ENCODE measurements at regions not wholly inside any gene's neighbourhood (a gene's known extent, or its start where the extent isn't known, plus 50 kb on each side); places are given as distances from the start of the nearest gene placed in this dataset.

DNA sequence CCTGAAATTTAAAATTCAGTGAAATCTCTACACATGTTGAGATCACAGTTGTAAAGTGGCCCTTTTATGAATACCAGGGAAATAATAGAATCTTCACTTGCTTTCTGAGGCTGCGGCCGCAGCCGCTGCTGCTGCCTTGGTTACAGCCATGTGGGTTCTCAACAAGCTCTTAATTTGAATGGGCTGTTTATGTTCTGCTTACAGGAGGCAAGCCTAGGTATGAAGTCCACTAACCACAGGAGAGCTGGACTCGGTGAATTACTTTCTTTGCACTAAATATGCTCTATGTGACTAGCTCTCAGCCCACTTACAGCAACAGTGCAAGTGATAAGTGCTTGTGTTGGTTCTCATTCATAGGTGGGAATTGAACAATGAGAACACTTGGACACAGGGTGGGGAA lies 410.8 kb downstream of the SFMBT2 start:
- DNase-seq, result no peak
- Histone ChIP-seq H3K9me3 (no peaks in the 10 kb centered on the region), H3K27me3 (peaks cover 0 to 19% (median 0%) of the 10 kb centered on the region in 9 donors), H3K27ac (no peak overlapping the region), H3K4me3 (no peak overlapping the region), H3K36me3 (no peaks in the 10 kb centered on the region), H3K4me1 (no peaks in the 10 kb centered on the region)
- intact Hi-C loops (cut with DNase I), result no loop called here
- 86 to 96% (median 88%) methylated on average over 4 of the region's 4 CpGs for WGBS, 4 donors
- TF ChIP-seq CTCF (IDR thresholded peaks at IDR 0.05) (no peak), POLR2A (IDR thresholded peaks at IDR 0.05) (no peak)
- ATAC-seq, result no peak

- no peaks in the 10 kb centered on the region for H3K36me3 ChIP-seq
- H3K4me1 ChIP-seq, result no peaks in the 10 kb centered on the region
- ATAC-seq (no peak), DNase-seq (no peak)
- WGBS, 4 donors, result 68 to 81% (median 73%) methylated on average over 2 of the region's 2 CpGs
- intact Hi-C loops (cut with DNase I), result no loop called here
- no peaks in the 10 kb centered on the region for H3K9me3 ChIP-seq
- no peak for TF ChIP-seq CTCF (IDR thresholded peaks at IDR 0.05)
- TF ChIP-seq POLR2A (IDR thresholded peaks at IDR 0.05), result no peak
- no peak overlapping the region for H3K27ac ChIP-seq
- H3K27me3 ChIP-seq, result peaks cover 0 to 19% (median 0%) of the 10 kb centered on the region in 9 donors
- no peak overlapping the region for H3K4me3 ChIP-seq
These were observed 411.5 kb downstream of the SFMBT2 start for GRCh38 chr10:6999232-6999925.

- H3K4me3 ChIP-seq, result no peak overlapping the region
- H3K27ac ChIP-seq, result no peak overlapping the region
- no peaks in the 10 kb centered on the region for H3K9me3 ChIP-seq
- intact Hi-C loops (cut with DNase I), result no loop called here
- no peak for TF ChIP-seq CTCF (IDR thresholded peaks at IDR 0.05)
- no peak for TF ChIP-seq POLR2A (IDR thresholded peaks at IDR 0.05)
- WGBS, 4 donors, result 79 to 94% (median 85%) methylated on average over 2 of the region's 2 CpGs
- ATAC-seq (no peak), DNase-seq (no peak)
- H3K27me3 ChIP-seq, result peaks cover 0 to 23% (median 0%) of the 10 kb centered on the region in 9 donors
- H3K36me3 ChIP-seq, result no peaks in the 10 kb centered on the region
- no peaks in the 10 kb centered on the region for H3K4me1 ChIP-seq
These were observed 413.3 kb downstream of the SFMBT2 start for GRCh38 chr10:6997509-6997908.

DNA sequence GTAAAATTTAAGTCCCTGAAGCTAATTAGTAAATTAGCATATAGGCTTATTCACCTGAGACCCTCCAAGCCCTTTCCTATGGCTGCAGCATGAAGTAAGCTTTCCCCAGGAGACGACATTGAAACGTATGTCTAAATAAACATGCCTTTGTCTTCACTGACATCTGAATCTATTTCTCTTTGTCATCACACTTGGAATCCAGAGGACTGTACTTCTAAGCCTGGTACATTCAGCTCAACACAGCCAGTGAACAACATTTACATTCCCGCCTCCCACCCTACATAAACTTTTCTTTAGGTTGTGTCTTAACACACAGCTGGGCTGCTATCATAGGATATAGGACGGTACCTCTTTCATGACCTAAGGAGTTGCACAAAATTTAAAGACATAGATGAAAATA lies 414.4 kb downstream of the SFMBT2 start:
- intact Hi-C loops (cut with DNase I), result no loop called here
- no peak for DNase-seq
- ATAC-seq, result no peak
- Histone ChIP-seq H3K9me3 (no peaks in the 10 kb centered on the region), H3K36me3 (no peaks in the 10 kb centered on the region), H3K27me3 (peaks cover 0 to 19% (median 0%) of the 10 kb centered on the region in 9 donors), H3K4me3 (no peak overlapping the region), H3K27ac (no peak overlapping the region), H3K4me1 (no peaks in the 10 kb centered on the region)
- WGBS, 4 donors, result 66 to 69% (median 67%) methylated on average over 4 of the region's 4 CpGs
- no peak for TF ChIP-seq CTCF (IDR thresholded peaks at IDR 0.05)
- TF ChIP-seq POLR2A (IDR thresholded peaks at IDR 0.05), result no peak
